GM18505 (cell line): ENCODE measurements at regions not wholly inside any gene's neighbourhood (a gene's known extent, or its start where the extent isn't known, plus 50 kb on each side); places are given as distances from the start of the nearest gene placed in this dataset.
"Not testable (repeated sequence)": the region's sequence is repeated elsewhere in the genome, so short reads cannot be mapped to it uniquely, and the experiment has no call there.

ENCODE experiments used
- ATAC-seq: cut with Tn5 transposase; IDR thresholded peaks from one replicate; pipeline ENCODE4 v1.9.1; 2021; ENCODE audit not compliant: unreplicated experiment
- POLR2A ChIP-seq: IDR thresholded peaks from 4 replicates; pipeline ENCODE4 v1.6.1; 2011; ENCODE audit warnings: borderline replicate concordance; ENCODE audit not compliant: insufficient read depth, insufficient read length; ENCODE audit errors: extremely low read depth

DNA sequence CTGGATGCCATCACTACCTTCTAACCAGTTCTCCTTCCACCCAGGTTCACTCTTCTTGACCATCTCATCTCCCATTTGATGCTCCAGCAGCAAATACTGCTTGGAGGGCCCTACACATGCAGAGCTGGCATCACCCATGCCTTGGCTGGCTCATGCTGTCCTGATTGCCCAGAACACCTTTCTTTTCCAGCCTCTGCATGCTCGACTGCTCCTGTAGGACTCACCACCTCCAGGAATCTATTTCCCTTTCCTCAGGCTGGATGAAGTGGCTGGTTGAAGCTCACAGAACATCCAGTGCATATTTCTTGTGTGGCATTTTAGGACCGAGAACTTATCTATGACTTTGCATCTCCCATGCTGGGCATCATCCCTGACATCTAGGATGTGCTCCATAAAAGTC lies 148.3 kb downstream of the CPEB2 start:
- no peak for ATAC-seq
- no peak for TF ChIP-seq POLR2A

DNA sequence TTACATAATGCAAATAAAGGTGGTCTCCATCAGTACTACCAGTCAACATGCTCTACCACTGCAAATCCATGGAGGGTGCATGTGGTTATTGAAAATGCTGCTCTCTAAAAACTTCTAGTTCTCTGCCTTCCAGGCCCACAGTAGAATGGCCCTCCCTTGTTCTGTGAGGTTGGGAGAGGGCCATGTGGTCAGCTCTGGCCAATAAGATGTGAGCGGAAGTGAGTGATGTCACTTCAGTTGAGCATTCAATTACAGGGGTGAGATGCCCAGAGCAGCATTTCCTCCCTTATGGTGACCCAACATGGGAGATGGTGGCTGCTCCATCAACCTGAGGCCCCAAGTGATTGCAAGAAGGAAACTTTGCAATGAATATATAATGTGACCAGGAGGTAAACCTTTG lies 148.8 kb downstream of the CPEB2 start:
- ATAC-seq, result no peak
- no peak for TF ChIP-seq POLR2A

DNA sequence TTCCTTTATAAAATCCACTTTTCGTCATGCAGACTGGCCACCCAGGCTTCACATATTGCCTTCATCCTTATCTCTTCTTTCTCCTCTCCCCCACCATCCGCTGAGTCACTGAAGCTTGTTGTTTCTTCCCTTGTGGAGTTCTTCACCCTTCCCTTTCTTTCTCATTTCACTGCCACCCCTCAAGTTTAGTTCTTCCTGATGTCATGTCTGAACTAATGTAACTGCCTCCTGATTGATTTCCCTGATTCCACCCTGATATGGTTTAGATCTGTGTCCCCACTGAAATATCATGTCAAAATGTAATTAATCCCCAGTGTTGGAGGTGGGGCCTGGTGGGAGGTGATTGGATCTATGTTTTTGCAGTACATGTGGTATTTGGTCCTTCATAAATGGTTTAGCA lies 151.4 kb downstream of the CPEB2 start:
- no peak for TF ChIP-seq POLR2A
- ATAC-seq, result no peak

DNA sequence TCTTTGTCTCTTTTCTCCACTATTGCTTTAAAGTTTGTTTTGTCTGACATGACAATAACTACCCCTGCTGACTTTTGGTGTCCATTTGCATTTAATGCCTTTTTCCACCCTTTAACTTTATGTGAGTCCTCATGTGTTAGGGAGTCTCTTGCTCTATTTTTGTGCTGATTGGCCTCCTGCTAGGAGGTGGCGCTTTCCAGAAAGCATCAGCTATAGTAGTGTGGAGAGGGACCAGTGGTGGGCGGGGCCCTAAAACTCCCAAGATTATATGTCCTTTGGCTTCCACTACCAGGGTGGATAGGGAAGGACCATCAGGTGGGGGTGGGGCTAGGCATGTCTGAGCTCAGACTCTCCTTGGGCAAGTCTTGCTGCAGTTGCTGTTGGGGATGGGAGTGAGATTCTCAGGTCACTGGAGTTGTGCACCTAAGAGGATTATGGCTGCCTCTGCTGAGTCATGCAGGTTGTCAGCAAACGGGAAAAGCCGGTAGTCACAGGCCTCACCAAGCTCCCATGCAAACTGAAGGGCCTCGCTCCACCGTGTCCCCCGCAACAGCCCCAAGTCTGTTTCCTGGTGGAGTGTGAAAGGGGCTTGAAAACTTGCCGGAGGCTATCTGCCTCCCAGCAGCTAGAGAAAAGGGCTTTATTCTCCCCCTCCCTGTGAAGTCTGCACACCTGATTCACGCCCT lies 156.3 kb downstream of the CPEB2 start:
- no peak for ATAC-seq
- TF ChIP-seq POLR2A, result no peak

DNA sequence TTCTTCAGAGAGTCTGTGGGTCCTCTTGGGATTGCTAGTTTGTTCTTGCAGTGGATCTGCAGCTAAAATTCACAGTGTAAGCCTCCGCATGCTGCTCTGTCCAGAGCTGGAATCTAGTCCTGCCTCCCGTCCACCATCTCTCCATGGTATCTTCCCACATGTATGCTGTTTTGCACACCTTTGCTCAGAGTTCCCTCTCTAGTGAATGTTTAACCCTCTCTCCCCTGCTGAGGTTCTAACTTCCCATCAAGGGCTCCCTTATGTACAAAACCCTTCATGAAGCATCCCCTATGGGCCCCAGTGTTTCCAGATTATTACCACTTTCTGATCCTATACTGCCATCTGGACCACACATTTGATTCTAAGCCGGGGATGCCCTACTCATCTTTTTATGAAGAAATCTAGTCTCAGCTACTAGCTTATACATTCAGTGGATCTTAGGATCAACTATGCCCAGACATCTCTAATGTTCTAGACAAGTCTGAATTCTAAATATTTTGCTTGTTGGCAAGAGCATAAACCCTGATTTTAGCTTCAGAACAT lies 157.3 kb downstream of the CPEB2 start:
- ATAC-seq, result no peak
- no peak for TF ChIP-seq POLR2A

DNA sequence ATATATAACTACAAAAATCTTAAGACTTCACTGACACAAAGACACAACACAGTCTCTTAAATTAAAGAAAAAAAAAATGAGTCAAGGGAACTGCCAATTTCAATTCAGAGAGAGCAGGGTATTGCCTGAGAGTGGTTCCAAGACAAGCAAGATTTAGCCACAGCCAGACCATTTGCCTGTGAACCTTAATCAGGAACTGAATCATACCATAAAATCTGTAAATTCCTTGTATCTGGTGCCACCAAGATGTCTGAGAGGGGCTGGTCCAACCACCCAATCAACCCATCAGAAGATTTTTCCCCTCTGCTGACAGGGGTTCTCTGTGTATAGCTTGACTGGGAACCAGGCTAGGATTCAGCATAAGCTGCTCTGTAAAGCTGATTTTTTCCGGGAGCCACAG lies 159.2 kb downstream of the CPEB2 start:
- ATAC-seq, result no peak
- TF ChIP-seq POLR2A, result no peak

DNA sequence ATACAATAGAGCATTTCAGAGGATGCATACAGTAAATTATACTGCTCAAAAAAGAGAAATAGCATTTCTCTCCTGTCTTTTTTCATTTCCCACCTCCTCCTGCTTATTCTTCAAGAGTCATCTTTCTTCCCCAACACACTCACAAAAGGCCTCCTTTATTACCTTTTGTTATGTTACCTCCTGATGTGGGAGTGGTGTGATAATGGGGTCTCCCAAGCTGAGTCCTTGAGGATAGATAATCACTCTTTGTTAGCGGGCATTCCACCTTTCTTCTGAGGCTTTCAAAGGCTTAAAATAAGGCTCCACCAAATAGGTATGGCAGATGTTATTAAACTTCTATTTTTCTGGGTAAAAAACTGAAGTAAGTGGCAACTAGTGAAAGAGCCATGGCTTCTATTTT lies 159.8 kb downstream of the CPEB2 start:
- no peak for ATAC-seq
- no peak for TF ChIP-seq POLR2A

DNA sequence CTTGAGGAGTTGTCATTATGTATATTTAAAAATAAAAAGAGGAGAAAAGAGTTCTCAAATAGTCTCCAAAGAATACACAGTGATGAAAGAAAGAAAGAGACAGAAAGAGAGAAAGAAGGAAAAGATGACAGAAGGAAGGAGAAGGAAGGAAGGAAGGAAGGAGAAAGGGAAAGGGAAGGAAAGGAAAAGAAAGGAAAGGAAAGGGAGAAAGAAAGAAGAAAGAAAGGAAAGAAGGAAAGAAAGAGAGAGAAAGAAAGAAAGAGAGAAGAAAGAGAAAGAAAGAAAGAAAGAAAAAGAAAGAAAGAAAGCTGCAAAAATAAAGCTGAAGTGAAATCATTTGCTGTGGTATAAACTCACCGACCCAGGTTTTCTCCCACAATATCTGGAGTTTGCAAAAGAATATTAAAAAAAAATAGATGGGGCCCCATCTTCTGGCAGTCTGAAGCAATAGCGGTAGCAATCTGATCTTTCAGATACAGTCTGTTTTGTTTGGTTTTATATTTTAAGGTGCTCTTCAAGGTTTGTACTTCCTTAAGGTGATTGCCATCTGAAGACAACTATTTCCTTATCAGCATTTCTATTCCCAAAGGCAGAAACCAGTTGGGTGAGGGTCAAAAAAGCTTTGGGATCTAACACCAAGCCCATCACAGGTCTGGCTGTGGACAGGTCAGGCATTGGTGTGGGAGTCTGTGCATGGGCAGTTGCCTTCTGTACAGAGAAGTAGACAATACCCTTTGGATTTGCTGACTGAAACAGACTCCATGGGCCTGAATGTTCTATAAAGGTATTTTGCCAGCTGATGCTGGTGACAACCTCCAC lies 160.4 kb downstream of the CPEB2 start:
- no peak for TF ChIP-seq POLR2A
- peak; percentile 78 for ATAC-seq

DNA sequence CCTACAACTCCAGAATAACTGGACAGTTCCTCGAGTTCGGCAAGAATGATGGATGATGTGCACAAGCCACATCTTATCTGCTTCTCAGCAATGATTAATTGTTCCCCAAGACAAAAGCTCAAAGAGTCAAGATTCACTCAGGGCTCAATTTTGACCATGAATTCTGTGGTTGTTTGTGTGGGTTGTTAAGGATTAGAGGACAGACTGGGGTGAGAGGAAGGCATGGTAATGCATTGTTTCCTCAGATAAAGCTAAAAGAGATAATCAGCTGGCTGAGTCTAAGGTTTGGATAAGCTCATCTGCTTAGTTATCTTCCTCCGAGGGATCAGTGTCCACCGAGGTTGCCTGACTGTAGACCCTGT lies 161.0 kb downstream of the CPEB2 start:
- no peak for TF ChIP-seq POLR2A
- no peak for ATAC-seq

DNA sequence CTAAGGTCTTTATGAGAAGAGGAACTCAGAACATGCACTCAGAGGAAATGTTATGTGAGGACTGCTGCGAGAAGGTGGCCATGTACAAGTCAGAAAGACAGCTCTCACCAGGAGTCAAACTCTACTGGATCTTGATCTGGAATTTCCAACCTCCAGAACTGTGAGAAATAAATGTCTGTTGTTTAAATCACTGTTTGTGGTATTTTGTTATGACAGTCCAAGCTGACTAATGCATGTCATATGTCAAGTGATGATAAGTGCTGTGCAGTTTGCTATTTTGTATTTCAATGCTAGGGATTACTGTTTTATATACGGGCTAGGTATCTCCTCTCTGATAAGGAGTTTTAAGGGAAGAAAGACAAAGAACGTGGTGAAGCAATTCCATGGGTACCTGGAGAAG lies 162.3 kb downstream of the CPEB2 start:
- no peak for TF ChIP-seq POLR2A
- no peak for ATAC-seq

DNA sequence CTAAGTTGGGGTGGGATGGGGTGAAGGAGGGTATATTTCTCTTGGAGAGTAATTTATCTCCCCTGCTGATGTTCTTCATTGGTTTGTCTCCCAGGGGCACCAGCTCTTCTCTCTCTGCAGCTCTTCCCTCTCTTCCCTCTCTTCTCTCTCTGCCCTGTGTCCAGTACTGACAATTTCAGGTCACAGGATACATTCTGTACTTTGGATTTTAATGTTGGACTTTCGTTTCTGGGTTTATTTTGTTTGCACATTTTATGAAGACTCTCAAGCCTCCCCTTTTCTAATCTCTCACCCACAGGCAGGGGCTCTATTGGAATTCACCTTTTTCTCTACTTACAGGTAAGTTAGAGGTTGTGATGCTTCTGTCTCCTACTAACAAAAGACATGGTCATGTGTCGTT lies 165.5 kb downstream of the CPEB2 start:
- TF ChIP-seq POLR2A, result no peak
- ATAC-seq, result no peak

DNA sequence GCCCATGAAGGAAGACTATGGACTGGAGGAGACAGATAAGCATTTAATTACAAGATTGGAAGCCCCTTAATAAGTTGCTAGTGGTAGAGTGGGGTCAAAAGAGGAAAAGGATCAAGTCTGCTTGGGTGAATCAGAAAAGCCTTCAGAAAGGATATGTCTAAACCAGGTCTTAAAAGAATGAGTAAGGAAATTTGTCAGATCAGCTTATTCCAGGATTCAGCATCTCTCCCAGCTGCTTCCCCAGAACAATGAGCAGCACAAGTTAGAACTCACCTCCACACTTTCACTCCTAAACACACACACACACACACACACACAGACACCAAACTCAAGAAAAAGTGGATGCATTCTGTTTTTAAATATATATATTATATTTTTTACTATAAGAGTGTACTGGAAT lies 166.5 kb downstream of the CPEB2 start:
- ATAC-seq, result no peak
- no peak for TF ChIP-seq POLR2A

DNA sequence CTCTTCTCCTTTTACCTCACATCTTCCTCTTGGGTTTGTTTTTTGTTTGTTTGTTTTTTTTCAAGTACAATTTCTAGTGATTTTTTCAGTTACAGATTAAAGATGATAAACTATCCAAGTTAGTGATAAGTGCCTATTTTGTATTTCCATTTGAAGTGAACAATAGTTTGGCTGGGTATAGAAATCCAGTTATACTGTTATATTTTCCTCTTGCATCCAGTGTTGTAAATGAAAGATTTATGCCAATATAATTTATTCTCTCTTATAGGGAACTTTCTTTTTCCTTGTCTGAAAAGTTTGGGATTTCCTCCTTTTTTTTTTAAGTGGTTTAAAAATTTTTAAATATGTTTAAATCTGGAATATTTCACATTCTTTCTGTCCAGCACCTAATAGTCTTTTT lies 169.4 kb downstream of the CPEB2 start:
- no peak for TF ChIP-seq POLR2A
- ATAC-seq, result no peak

DNA sequence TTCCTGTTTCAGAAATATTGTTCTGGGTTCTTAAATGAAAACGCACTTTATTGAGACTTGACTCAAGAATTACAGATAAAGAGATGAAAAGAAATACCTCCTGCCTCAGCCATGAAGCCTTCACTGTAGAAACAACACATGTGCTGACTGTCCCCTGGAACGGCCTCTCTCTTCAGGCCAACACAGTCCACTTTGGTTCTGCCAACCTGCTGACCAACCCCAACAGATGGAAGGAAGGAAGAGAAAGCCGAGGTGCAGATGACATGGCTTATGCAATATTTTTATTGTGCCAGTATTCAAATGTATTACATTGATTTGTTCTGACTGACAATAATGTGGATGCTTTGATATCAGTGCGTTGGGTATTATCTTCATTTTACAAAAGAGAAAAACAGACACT lies 171.0 kb downstream of the CPEB2 start:
- ATAC-seq, result no peak
- no peak for TF ChIP-seq POLR2A

DNA sequence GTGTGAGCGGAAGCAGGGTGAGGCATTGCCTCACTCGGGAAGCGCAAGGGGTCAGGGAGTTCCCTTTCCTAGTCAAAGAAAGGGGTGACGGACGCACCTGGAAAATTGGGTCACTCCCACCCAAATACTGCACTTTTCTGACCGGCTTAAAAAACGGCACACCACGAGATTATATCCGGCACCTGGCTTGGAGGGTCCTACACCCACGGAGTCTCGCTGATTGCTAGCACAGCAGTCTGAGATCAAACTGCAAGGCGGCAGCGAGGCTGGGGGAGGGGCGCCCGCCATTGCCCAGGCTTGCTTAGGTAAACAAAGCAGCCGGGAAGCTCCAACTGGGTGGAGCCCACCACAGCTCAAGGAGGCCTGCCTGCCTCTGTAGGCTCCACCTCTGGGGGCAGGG lies 171.9 kb downstream of the CPEB2 start:
- ATAC-seq, result not testable (repeated sequence)

DNA sequence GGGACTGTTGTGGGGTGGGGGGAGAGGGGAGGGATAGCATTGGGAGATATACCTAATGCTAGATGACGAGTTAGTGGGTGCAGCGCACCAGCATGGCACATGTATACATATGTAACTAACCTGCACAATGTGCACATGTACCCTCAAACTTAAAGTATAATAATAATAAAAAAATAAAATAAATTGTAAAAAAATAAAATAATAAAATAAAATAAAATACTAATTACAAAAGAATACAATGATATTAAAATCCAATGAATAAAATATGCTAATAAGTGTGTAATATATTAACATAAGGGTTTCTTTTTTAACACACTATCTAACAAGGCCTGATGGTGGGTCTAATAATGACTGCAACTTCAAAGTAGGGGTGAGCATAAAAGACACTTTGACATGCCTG lies 177.6 kb downstream of the CPEB2 start:
- not testable (repeated sequence) for ATAC-seq
